HG03135 (cell line): ENCODE measurements at regions not wholly inside any gene's neighbourhood (a gene's known extent, or its start where the extent isn't known, plus 50 kb on each side); places are given as distances from the start of the nearest gene placed in this dataset.
"Not testable (repeated sequence)": the region's sequence is repeated elsewhere in the genome, so short reads cannot be mapped to it uniquely, and the experiment has no call there.

Experiments used
- ATAC-seq: cut with Tn5 transposase; IDR thresholded peaks from one replicate; pipeline ENCODE4 v1.9.1; 2021; ENCODE audit warnings: mild to moderate bottlenecking, moderate library complexity; ENCODE audit not compliant: unreplicated experiment

GRCh38 chr6:79810871-79811270 lies 136.5 kb downstream of the ELOVL4 start:
- no peak for ATAC-seq

- no peak for ATAC-seq
These were observed 137.1 kb downstream of the ELOVL4 start for GRCh38 chr6:79810185-79810705.

GRCh38 chr6:79808921-79809320 lies 138.4 kb downstream of the ELOVL4 start:
- ATAC-seq = no peak

GRCh38 chr6:79806661-79807060 lies 140.7 kb downstream of the ELOVL4 start:
- not testable (repeated sequence) for ATAC-seq

GRCh38 chr6:79804732-79805131 lies 142.6 kb downstream of the ELOVL4 start:
- ATAC-seq = no peak

GRCh38 chr6:79803917-79804316 lies 143.4 kb downstream of the ELOVL4 start:
- ATAC-seq = no peak

- ATAC-seq = no peak
These were observed 144.6 kb downstream of the ELOVL4 start for GRCh38 chr6:79802657-79803300.

GRCh38 chr6:79801362-79801761 lies 146.0 kb downstream of the ELOVL4 start:
- ATAC-seq = no peak

- ATAC-seq = no peak
These were observed 148.5 kb downstream of the ELOVL4 start for GRCh38 chr6:79798841-79799240.

GRCh38 chr6:79797912-79798311 lies 149.4 kb downstream of the ELOVL4 start:
- no peak for ATAC-seq

- no peak for ATAC-seq
These were observed 150.1 kb downstream of the ELOVL4 start for GRCh38 chr6:79797163-79797764.

- ATAC-seq = no peak
These were observed 151.2 kb downstream of the ELOVL4 start for GRCh38 chr6:79796197-79796596.

- ATAC-seq = no peak
These were observed 157.5 kb downstream of the ELOVL4 start for GRCh38 chr6:79789896-79790295.

GRCh38 chr6:79788756-79789155 lies 157.6 kb downstream of the SH3BGRL2 start:
- no peak for ATAC-seq

- no peak for ATAC-seq
These were observed 156.5 kb downstream of the SH3BGRL2 start for GRCh38 chr6:79787626-79788025.

GRCh38 chr6:79784395-79784753 lies 153.2 kb downstream of the SH3BGRL2 start:
- no peak for ATAC-seq

GRCh38 chr6:79783670-79784394 lies 152.7 kb downstream of the SH3BGRL2 start:
- ATAC-seq = no peak

- ATAC-seq = no peak
These were observed 151.9 kb downstream of the SH3BGRL2 start for GRCh38 chr6:79782792-79783580.

GRCh38 chr6:79781916-79782315 lies 150.8 kb downstream of the SH3BGRL2 start:
- ATAC-seq = no peak

GRCh38 chr6:79780881-79781280 lies 149.8 kb downstream of the SH3BGRL2 start:
- no peak for ATAC-seq

GRCh38 chr6:79778816-79779215 lies 147.7 kb downstream of the SH3BGRL2 start:
- no peak for ATAC-seq
